ENCODE measurements at regions not wholly inside any gene's neighbourhood (a gene's known extent, or its start where the extent isn't known, plus 50 kb on each side); places are given as distances from the start of the nearest gene placed in this dataset.

DNA sequence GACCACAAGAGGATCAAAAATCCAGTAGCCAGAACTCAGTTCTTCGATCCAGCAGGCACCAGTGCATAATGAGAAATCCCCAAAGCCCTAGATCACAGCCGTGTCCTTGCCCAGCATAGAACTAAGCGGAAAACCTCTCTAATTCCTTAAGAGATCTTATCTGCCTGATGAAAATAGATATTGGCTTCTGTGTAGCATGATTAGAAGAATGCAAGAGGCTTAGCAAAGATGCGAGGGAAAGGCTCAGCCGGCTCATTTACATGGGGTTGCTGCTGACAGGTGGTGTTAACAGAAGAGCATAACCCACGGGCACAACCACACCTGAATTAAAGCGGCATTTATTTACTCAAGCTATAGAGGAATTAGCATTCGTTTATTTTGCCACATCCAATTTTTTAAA, 400.0 kb upstream of the ADAMTS16 start:
- no peak for TF ChIP-seq SP1 (IDR thresholded peaks at IDR 0.05)
- no peak for TF ChIP-seq FOXK2 (IDR thresholded peaks at IDR 0.05)
- TF ChIP-seq, protein P1, sequence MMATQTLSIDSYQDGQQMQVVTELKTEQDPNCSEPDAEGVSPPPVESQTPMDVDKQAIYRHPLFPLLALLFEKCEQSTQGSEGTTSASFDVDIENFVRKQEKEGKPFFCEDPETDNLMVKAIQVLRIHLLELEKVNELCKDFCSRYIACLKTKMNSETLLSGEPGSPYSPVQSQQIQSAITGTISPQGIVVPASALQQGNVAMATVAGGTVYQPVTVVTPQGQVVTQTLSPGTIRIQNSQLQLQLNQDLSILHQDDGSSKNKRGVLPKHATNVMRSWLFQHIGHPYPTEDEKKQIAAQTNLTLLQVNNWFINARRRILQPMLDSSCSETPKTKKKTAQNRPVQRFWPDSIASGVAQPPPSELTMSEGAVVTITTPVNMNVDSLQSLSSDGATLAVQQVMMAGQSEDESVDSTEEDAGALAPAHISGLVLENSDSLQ (IDR thresholded peaks at IDR 0.05) = no peak
- TF ChIP-seq BHLHE40 (IDR thresholded peaks at IDR 0.05; ENCODE audit: borderline replicate concordance) = no peak
- TF ChIP-seq ARNT (IDR thresholded peaks at IDR 0.05) = no peak
- TF ChIP-seq NFRKB (IDR thresholded peaks at IDR 0.05) = no peak
- TF ChIP-seq CTBP1 (IDR thresholded peaks at IDR 0.05; ENCODE audit: borderline replicate concordance) = no peak
- TF ChIP-seq ZNF384 (IDR thresholded peaks at IDR 0.05) = no peak
- TF ChIP-seq HDGF (IDR thresholded peaks at IDR 0.05; ENCODE audit: borderline replicate concordance) = no peak
- no peak for TF ChIP-seq SUZ12 (IDR thresholded peaks at IDR 0.05)

Measured in HEK293T (cell line).